ENCODE measurements at regions not wholly inside any gene's neighbourhood (a gene's known extent, or its start where the extent isn't known, plus 50 kb on each side); places are given as distances from the start of the nearest gene placed in this dataset.

DNA sequence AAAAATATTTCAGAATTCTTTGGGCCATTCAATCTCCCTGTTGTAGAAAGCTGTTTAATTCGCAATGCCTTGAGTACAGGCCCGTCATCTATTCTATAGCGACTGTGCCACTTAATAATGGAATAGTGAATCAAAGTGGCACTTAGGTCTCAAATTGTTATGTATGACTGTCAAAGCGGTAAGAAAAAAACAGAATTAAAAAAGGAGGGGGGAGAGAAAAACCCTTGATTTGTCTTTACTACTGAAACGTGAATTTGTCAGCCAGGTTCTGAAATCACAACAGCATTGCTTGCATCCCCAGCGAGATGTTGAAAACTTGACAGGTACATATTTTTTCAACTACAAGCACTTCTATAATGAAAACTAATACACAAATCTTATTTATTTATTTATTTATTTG is 320.9 kb downstream of the TFEC start:
- DNase-seq (ENCODE audit: low read depth in 2 of 2): no peak

DNA sequence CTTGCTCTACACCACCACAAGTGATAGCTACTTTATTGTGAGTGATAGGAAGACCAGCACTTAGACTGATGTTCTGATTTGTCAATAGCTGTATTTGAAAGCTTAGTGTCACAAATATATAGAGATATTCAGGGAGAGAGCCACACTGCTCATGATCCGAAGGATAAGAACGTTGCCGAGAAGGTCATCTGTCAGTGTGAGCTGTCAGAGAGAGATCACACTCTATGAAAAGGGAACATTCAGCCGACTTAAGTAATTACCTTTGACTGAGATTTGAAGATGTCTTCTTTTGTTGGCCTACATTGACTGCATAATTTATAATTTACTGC is 322.6 kb downstream of the TFEC start:
- DNase-seq (ENCODE audit: low read depth in 2 of 2): no peak

DNA sequence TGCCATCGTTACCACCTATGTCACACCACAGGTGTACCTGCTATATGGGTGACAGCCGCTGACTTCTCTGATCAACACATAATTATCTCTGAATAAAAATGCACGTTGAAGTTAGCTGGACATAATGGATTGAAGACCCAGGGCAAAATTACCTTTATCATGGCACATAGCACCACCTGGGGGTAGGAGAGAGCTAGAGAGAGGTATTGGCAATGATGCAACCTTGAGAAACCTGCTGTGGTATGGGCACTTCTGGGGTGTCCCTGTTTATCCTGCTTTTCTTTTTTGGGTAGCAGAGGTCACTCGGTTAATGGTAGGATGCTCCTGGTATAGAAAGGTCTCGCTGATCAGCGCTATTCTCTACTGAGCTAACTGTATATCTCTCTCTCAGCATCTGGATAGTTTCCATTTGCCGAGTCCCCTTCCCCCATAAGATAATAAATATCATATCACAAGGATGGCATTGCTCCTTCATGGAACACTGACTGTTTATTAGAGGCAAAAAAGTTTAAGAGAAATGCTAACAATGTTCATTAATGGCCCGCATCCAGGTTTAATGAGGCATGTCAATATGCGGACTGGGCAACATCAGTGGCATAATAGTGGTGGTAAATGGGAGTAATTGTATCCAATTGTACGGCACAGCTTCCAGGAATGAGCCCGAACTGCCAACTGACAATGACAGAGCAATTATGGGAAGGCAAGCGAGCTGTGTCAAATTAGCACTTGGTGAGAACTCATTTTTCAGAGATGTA is 323.1 kb downstream of the TFEC start:
- no peak for DNase-seq (ENCODE audit: low read depth in 2 of 2)

DNA sequence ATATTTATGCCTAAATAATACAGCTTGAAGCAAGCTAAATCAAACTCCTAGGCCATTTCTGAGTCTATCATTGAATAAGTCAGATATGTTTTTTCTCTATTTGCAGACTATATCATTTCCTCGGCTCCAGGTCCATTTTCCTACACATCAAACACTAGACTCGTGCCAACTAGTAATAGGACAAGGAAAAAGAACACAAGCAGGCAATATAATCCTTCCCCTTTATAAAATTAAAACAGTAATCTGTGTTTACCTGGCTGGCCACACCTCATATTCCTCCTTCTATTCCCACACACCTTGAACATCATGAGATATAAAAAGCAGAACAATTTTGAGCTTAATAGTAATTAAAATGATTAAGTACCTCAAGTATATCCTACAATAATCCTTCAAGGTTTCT is 325.7 kb downstream of the TFEC start:
- DNase-seq (ENCODE audit: low read depth in 2 of 2): no peak

DNA sequence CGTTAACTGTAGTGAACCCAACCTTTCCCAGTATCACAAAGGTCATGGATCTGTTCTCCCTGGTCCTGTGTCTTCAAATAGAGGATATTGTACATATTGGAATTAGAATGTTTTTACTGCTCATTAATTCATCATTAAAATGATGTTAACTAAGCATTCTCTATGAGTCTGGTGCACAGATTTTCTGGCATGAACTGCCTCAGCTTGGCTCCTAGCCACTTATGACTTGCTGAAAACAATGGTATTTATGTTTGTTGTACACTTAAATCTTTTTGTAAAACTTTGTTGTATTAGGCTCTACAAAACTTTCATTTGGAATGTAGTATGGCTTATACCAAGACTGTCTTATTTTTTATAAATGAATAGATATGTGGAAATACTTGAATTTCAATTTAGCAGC is 329.4 kb downstream of the TFEC start:
- DNase-seq (ENCODE audit: low read depth in 2 of 2): no peak

DNA sequence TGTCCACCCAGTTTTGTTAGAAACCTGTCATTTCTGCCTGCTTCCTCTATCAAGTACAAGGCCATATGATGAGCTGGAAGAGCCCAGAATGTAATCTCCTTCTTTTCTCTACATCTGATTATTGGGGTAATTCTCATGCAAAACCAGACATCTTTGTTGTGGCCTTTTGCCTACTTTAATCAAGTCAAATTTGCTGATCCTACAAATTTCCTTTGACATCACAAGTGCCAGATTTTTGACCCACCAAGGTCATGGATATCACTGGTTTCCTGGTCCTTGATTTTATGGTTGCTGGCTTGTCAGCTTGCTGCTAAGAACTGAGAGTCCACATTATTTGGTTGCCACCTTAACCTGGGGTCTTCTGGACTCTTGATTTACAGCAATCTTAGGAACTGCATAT is 336.1 kb downstream of the TFEC start:
- no peak for DNase-seq (ENCODE audit: low read depth in 2 of 2)

DNA sequence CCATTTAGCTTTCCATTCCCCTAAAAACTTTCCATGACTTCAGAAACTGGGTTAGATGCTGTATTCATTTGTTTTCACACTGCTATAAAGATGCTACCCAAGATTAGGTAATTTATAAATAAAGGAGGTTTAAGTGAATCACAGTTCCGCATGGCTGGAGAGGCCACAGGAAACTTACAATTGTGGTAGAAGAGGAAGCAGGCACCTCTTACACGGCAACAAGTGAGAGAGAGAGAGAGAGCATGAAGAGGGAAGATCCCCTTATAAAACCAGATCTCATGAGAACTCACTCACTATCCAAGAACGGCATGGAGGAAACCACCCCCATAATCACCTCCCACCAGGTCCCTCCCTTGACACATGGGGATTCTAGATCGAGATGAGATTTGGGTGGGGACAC is 336.8 kb downstream of the TFEC start:
- DNase-seq (ENCODE audit: low read depth in 2 of 2): no peak

DNA sequence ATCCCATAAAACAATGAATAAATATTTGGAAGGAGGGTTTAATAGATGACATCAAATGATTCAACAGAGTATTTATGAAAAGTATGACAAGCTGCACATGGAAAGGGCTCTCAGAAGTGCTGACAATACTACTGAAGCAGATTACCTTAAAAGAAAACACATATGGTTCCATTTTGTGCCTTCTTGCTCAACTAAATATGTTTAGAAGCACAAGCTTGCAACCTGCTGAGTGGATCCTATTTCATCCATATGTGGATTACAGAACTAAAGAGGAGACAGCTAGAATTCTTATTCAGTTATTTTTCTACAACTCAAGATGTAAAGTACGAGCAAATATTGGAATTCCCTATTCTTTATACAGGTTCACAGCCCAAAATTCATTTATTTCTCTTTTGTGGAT is 340.6 kb downstream of the TFEC start:
- no peak for DNase-seq (ENCODE audit: low read depth in 2 of 2)

DNA sequence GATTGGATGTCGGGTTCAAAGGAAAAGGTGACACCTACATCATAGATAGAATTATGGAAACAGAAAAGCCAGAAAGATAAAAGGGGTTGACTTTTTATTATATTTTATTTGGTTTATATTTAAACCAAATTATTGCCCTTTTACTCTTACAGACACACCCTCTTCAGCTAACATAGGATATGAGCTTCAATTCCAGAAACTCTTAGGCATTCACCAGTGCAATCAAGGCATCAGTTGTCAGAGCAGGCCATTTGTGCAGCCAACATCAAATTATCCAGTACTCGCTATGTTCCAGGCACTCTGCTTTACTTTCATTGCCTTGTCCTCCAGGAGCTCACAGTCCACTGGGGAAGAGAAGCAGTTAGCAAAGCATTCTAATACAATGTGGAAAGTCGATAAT is 347.5 kb downstream of the TFEC start:
- DNase-seq (ENCODE audit: low read depth in 2 of 2): no peak

DNA sequence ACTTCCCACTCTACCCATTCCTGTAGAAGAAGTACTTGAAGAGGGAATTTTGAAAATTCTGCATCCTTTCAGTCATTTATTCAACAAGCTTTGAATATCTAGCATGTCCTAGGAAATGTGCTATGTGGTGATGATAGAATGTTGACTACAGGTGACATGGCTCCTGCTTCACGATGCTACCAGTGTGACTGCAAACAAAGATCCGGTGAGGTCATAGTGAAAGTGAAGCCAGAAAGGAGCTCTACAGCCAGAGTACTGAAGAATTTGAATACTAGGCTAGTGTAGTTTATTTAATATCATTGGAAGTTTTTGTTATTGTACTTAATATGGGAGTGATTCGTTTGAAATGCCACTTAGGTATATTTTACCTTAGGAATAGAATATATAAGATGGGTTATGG is 348.1 kb downstream of the TFEC start:
- DNase-seq (ENCODE audit: low read depth in 2 of 2): no peak

DNA sequence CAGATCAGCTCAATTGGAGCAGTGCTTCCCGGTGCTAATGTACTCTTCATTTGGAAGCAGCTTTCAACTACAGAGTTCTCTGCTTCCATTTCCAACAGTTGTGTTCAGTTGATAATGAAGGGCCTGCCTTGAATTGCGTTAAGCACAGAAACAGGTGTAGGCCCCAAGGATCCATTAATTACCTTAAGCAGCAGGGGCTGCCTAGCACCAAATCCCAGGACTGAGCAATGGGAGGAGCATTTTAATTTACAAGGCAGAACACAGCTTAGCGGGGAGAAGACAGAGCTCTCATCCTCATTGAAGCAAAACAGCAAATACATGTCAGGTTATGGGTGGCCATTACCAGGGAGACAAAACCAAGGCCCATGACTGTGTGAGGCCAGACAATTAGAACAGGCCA is 349.6 kb downstream of the TFEC start:
- no peak for DNase-seq (ENCODE audit: low read depth in 2 of 2)

DNA sequence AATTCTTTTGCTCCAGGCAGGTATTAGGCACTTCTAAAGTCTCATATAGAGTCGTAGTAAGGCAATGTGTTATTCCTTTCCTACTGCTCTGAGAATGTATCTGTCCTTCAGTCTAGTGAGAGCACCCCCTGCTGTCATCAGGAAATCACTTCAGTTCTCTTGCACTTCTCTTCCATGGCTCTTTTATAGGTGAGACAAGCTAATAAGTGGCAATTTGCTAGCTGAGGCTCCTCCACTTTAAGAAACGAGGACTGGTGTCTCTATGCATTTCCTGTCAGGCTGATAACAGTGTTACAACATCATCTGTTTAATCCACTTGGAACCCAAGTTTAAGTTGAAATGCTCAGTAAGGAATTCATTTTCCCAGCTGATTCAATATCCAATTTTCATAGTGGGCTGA is 350.6 kb downstream of the TFEC start:
- DNase-seq (ENCODE audit: low read depth in 2 of 2): no peak

DNA sequence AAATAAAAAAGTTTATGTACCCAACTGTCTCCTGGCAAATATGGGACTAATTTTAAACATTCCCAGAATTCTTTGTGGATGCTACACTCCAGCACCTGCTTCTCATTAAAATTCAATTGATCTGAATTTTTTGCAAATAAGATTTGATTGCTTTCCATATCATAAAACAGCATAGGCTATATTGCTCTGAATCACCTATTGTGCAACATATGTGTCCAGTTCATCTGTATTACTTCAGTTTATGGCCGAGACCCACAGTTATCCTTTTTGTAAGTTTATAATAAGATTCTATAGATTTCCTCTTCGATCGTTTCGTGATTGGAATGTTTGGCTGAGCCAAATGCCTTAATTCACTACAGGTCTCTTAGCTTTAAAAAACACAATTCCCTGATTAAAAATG is 351.1 kb downstream of the TFEC start:
- no peak for DNase-seq (ENCODE audit: low read depth in 2 of 2)

DNA sequence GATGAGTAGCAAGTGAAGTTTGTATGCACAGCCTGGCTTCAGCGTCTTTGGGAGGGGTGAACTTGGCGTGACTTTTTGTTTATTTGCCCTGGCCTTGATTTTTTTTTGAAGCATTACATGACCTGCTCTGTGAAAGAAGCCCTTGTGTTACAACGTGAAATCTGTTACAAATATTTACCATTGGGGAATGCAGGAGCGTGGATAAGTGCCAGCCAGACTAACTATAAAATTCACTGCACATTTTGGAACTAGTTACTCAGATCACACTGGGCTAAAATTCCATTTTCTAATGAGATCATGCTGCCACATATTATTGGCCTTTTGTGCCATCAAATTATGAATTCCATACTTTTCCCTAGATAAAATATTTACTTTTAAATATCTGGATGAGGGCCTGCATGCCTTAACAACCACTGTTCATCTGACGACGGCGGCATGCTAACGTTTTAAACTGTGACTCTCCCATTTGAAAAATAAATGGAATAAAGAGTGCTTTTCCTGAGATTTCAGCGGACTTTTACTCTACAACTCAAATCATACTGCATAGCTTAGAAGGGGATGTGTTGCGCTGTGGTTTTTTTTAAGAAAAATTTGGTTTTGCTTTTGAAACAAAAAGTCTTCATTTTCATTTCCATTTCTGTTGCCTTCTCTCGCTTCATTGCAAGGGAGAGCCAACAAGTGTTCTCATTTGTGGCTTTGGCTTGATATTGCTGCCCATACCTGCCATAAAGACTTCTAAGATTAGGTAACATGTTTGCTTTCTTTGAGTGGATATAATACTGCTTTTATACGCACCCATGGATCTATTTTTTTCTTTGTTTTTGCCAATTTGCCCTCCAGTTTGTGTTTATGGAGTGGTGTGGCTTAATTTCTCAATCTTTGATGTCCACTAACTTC is 352.2 kb downstream of the TFEC start:
- DNase-seq (ENCODE audit: low read depth in 2 of 2): no peak

DNA sequence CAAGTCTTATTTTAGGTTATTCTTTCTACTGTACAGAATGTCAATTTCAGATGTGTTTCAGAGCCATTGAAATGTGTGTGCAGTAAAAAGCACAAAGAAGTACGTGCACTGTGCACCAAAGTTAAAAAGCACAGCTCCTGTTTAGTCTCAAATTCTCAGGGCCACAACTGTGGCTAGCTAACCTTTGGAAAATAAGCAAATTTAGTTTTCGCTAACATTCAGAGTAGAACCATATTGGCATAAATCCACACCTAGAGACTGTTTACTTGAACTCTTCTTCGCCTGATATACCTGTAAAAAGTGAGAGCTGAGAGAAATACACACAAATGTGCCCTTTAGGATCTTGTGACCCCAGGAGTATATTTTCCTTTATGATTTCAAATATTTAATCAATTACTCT is 353.9 kb downstream of the TFEC start:
- DNase-seq (ENCODE audit: low read depth in 2 of 2): no peak

DNA sequence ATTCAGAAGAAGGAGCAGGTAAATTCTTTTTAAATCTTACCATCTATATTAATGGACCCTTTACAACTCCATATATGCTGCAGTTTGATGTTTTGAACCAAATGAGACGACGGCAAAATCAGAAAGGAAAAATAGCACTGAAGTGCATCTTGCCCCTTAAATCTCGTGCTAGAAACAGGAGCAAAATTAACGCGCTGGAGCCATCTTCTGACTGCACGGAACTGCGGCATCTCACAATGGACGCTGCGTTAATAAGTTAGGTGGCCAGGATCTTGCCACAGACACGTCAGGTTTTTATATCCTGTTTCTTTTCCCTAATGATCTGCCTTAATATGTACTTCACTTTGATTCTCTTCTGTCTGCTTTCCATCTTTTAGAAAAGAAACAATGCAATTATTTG is 354.5 kb downstream of the TFEC start:
- no peak for DNase-seq (ENCODE audit: low read depth in 2 of 2)

DNA sequence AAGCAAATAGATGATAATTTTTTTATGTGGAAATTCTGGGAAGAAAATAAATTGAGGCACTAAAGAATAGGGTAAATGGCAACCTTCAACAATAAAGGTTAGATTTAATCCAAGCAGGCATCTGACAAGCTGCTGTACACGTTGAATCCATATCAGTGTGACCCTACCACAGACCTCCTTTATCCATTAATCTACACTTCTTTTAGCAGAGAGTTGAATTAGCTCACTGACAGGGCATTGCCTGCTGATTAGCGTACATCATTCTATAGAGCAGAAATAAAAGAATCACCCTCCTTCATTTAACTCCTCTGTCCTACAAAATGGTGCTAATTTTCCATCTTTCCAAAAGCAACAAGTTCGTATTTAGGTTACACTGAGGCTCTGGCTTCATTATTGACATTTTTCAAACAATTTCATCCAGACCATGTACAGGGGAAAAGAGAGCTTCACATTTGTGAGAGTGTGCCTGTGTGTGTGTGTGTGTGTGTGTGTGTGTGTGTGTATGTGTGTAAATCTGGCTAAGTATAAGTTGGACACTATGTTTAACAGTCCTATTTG is 356.0 kb downstream of the TFEC start:
- no peak for DNase-seq (ENCODE audit: low read depth in 2 of 2)

DNA sequence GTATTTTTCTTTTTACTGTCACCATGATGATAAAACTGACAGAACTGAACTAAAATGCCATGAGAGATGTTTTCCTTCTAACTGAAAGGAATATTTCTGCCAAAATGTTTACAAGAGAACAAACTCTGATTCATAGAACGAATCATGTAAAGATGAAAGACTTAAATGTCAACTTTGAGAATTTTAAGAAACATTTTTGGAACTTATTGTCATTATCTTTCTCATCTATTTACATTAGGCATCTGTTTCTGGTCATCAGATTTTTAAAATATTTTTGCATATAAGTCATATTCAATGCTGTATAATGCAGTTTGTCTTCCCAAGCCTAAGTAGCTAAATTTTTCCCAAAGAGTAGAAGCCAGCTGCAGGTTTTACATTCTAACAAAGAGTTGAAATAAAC is 358.5 kb downstream of the TFEC start:
- DNase-seq (ENCODE audit: low read depth in 2 of 2): no peak

DNA sequence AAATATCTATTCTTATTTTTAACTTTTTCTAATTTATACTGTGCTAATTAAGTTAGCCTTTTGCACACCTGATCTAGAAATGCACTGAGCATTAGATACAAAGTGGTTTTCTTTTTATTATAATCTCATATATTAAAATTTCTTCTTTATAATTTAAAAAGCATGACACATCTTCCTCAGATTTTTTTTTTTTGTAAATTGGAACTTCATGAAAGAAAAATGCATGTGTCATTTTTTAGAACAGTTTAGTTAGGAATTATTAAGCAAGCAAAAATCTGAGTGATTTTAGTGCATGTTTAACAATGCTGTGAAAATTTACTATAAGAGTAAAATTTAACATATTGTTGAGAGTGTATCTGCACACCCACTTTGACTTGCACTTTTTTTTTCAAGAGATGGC is 367.9 kb downstream of the TFEC start:
- DNase-seq (ENCODE audit: low read depth in 2 of 2): no peak

DNA sequence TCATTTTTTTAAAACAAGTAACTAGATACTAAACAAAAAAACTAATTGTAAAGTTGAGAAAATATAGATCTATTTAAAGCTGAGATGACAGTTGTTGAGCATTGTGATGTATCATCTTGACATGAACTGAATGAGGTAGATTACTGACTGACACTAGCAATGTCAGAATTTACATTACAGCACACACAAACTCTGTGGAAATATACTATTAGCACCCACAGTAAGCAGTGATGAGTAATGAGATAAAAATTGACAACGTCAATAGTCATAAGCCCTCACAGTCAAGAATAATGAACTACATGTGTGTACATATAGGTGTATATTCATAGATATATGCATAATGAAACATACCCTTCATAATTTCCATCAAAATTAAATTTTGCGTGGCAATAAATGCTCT is 368.4 kb downstream of the TFEC start:
- DNase-seq (ENCODE audit: low read depth in 2 of 2): no peak

DNA sequence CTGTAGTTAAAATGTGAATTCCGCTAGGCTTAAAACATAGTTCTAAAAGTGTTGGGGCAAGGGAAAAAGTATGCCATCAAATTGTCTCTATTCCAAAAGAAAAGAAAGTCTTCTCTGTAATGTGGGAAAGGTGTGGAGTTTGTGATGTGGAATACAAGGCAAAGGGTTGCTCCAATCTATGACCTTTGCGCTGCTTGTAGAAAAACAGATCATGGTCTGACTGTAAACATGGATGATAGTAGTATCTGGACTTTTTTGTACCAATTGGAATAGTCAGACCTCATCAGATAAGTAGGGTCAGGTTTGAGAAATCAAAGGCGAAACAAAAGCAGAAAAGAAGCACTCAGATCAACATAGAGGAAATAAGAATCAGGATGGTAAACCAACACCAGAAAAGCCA is 372.3 kb downstream of the TFEC start:
- no peak for DNase-seq (ENCODE audit: low read depth in 2 of 2)

DNA sequence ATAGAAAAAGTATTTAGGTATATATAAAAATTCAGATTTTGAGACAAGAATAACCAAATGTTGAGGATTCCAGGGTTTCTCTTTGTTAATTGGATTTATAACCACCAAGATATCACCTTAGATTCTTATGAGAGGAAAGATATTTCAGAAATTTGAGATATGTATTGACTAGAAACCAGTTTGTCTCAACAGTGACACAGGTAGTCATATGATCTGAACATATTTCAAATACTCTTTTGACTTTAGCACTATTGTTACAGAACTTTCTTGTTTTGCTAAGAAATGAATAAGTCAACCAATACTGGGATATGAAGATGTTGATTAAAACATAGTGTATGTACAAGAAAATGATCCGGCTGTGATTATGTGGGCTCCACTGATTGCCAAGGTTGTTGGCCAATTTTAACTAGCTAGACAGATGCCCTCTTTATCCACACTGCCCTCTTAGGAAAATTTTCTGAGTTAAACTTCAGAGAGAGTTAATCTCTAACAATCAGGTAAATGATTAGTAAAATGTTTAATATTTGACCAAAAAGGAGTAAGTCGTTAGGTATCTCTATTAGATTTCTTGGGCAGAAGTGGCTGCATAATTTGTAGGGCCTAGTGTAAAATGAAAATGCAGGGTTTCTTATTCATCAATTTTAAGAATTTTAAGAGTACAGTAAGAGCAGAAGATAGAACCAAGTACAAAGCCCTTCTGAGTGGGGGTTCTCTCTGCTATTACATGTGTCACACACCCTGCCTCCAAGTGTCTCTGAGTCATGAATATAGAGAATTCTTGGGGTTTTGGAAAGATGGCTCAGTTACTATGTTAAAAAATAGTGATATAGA is 376.0 kb downstream of the TFEC start:
- DNase-seq (ENCODE audit: low read depth in 2 of 2): no peak

Measured in stimulated activated CD4-positive, alpha-beta T cell treated with anti-CD3 and anti-CD28 coated beads, Interleukin-12 subunit alpha, Interleukin-12 subunit beta, amount 100 ng/mL, for 24 hours (primary cell).